ENCODE measurements at regions not wholly inside any gene's neighbourhood (a gene's known extent, or its start where the extent isn't known, plus 50 kb on each side); places are given as distances from the start of the nearest gene placed in this dataset.

GRCh38 chr2:30048636-30049175 lies 98.1 kb upstream of the YPEL5 start:
- no peak for DNase-seq (ENCODE audit: low read depth)

DNA sequence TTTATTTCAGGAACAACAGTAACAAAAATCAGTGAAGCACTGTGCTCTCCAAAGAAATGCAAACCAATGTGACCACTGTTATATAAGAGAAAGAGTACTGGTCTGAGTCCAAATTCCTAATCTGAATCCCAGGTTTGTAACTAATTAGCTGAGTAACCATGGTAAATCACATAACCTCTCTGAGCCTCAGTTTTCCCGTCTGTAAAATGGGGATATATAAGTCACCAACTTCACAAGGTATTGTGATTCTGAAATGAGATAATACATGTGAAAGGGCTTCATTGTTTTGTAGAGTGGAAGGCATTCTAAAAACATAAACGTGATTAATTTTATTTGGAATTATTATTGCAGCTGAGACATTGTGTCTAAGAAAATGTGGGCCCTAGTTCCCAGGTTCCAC lies 91.3 kb upstream of the YPEL5 start:
- no peak for DNase-seq (ENCODE audit: low read depth)

GRCh38 chr2:30060562-30060961 lies 86.2 kb upstream of the YPEL5 start:
- no peak for DNase-seq (ENCODE audit: low read depth)

DNA sequence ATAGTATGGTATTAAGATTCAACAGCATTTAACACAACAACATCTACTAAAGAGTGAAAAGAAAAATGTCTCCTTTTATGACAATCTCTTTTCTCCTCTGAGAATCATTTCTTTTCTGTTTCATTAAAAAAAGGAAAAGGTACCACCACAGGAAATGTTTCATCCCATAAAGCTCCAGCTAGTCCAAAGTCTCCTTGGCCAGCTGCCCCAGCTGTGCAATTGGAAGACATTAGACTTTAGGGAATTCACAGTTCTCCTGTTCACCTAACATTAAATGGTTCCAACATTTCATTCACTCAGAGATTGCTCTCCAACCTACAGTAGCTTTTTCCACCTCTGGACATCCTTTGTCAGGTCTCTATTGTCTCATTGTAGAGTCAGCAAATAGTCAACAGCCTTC lies 78.7 kb upstream of the YPEL5 start:
- DNase-seq (ENCODE audit: low read depth), result no peak

DNA sequence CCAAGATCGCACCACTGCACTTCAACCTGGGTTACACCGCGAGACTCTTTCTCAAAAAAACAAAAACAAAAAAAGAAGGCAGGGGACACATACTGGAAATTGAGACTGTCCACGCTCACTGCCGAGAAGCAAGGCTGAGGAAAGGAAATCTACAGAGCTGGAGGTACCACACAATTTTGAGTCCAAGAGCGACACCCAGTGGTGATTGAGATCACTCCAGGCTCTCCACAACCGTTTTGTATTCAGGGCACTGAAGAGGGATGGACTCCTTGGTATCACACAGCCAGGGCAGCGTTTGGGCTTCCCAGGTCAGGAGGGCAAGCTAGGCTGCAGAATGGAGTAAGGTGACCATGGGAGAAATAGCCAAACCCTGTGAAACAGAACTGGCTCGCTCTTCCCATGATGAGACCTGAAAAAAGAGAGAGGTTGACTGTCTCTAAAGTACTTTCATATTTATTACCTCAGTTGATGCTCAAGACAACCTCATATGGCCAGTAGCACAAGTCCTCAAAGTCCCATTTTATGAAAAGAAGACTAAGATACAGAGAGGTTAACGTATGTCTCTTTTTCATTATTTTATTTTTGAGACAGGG lies 74.5 kb upstream of the YPEL5 start:
- DNase-seq (ENCODE audit: low read depth), result peak; percentile 15

- no peak for DNase-seq (ENCODE audit: low read depth)
Observed at GRCh38 chr2:30073523-30073922, 73.3 kb upstream of the YPEL5 start.

DNA sequence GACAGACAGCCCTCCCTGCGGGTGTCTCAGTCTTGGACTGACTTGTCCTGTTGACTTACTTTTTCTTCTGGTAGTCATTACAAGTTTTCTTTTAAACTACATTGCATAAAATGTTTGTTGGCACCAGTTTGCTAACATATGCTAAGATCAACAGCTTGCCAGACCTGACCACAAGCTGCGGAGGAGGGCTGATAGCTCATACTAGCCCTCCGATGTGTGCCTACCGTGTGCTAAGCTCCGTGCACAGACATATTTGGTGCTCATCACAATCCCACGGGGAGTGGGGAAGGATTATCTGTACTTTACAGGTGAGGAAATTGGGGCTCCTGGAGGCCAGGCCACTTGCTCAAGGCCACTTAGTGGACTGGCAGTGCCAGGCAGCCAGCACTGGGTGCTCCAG lies 72.8 kb upstream of the YPEL5 start:
- no peak for DNase-seq (ENCODE audit: low read depth)

DNA sequence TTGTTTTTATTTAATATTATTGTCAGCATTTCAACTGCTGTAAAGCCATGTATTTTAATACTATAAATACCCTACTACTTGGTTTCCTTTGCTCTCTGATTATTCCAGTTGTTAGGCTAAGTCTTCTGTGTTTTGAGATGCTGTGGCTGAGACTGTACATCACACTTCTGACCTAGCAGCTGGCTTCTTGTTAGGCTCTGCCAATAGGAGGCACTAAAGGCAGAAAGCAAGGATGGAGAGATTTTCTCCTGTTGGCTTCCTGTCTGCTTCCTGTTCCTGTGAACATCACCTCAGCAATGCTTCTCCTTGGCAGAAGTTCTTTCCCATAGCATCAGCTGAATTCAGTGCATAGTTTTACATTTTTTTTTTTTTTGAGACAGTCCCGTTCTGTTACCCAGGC lies 68.3 kb upstream of the YPEL5 start:
- no peak for DNase-seq (ENCODE audit: low read depth)

DNA sequence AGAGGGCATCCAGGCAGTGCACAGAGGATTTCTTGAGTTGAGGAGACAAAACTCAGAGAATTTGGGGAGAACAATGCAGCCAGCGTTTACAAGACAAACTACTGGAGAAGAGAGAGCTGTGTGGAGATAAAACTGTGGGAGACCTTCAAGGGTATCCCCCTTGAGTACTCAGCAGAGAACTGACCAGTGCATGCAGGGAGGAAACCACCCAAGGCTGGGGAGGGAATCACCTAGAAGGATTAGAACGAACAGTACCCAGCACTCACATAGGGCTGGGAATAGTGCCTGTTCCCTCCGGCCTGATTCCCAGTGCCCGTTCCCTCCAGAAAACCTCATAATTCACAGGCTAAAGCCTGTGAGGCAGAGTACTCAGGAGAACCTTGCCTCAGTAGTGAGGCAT lies 61.9 kb upstream of the YPEL5 start:
- DNase-seq (ENCODE audit: low read depth), result no peak

- no peak for DNase-seq (ENCODE audit: low read depth)
Observed at GRCh38 chr2:30089171-30089570, 57.6 kb upstream of the YPEL5 start.

DNA sequence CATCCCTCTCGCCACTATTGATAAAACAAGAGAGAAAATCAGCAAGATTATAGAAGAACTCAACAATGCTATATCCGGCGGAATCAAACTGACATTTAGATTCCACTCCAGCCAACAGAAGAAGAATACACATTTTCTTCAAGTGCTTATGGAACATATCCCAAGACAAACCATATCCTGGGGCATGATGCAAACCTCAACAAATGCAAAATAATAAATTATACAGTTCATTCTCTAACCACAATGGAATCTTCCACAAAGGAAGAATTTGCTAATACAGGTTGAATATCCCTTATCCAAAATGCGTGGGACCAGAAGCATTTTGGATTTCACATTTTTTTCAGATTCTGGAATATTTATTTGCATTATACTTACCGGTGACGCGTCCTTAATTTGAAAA lies 51.4 kb upstream of the YPEL5 start:
- DNase-seq (ENCODE audit: low read depth), result no peak

DNA sequence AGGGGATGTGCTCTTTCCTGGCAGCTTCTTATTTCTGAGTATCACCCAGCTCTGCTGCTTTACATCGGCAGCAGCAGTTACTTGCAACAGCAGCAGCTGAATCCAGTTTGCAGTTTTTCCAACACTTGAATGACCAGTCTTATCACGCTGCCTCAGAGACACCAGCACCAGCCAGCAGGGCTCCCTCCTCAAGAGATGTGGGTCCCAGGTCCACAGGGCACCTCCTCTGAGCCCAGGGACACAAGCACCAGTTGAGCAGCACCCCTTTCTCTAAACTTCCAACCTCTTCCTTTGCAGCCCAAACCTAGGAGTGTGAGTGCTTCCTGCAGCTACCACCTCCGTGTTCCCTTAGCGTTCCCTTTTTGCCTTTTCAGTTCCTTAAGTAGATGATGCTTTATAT lies 50.4 kb upstream of the YPEL5 start:
- DNase-seq (ENCODE audit: low read depth), result no peak
